Neural cell (in vitro differentiated cells): ENCODE measurements at regions not wholly inside any gene's neighbourhood (a gene's known extent, or its start where the extent isn't known, plus 50 kb on each side); places are given as distances from the start of the nearest gene placed in this dataset.

Experiments used
- H2AFZ ChIP-seq: fragments of 200-600, 300-800 bp; sonication (generic), shearing (Covaris generic); 2 replicates; pipeline ENCODE4 v1.6.0; 2014; ENCODE audit warnings: low read depth, mild to moderate bottlenecking, antibody characterized with exemption, low read length, moderate library complexity
- H3F3A ChIP-seq: fragments of 200-600 bp; shearing (Covaris generic); 2 replicates; pipeline ENCODE4 v1.6.1; 2016; ENCODE audit warnings: mild to moderate bottlenecking, moderate library complexity, mixed read lengths, antibody characterized with exemption, low read length; ENCODE audit not compliant: insufficient read depth, poor library complexity, severe bottlenecking
- H3K27ac ChIP-seq: fragments of 200-600, 300-800 bp; sonication (generic), shearing (Covaris generic); 2 replicates; pipeline ENCODE4 v1.5.1; 2014; ENCODE audit warnings: mild to moderate bottlenecking, low read length, moderate library complexity
- H3K27me3 ChIP-seq: fragments of 300-800, 200-600 bp; sonication (generic), shearing (Covaris generic); 2 replicates; pipeline ENCODE4 v1.6.0; 2014; ENCODE audit warnings: mild to moderate bottlenecking, low read depth, low read length, moderate library complexity; ENCODE audit not compliant: insufficient read depth
- H3K36me3 ChIP-seq: fragments of 300-800, 200-600 bp; sonication (generic), shearing (Covaris generic); 2 replicates; pipeline ENCODE4 v1.5.1; 2014; ENCODE audit warnings: mild to moderate bottlenecking, antibody characterized with exemption, low read length, moderate library complexity; ENCODE audit not compliant: insufficient read depth
- H3K4me2 ChIP-seq: fragments of 300-800, 200-600 bp; sonication (generic), shearing (Covaris generic); 2 replicates; pipeline ENCODE4 v1.6.0; 2014; ENCODE audit warnings: mild to moderate bottlenecking, low read length
- H3K4me3 ChIP-seq: fragments of 300-800, 200-600 bp; sonication (generic), shearing (Covaris generic); 2 replicates; pipeline ENCODE4 v1.5.1; 2014; ENCODE audit warnings: mild to moderate bottlenecking, low read length, moderate library complexity
- H3K79me2 ChIP-seq: fragments of 200-600 bp; shearing (Covaris generic); replicated peaks from 2 replicates; pipeline ENCODE4 v1.6.0; 2014; ENCODE audit warnings: mild to moderate bottlenecking, low read length, moderate library complexity; ENCODE audit not compliant: insufficient read depth
- H3K9ac ChIP-seq: fragments of 300-800, 200-600 bp; sonication (generic), shearing (Covaris generic); 2 replicates; pipeline ENCODE4 v1.6.1; 2016; ENCODE audit warnings: mild to moderate bottlenecking, low read length, mixed read lengths
- H3K9me2 ChIP-seq: fragments of 200-600 bp; shearing (Covaris generic); 2 replicates; pipeline ENCODE4 v1.6.1; 2016; ENCODE audit warnings: mild to moderate bottlenecking, low read length, mixed read lengths; ENCODE audit not compliant: insufficient read depth
- H3K9me3 ChIP-seq: fragments of 200-600, 300-800 bp; sonication (generic), shearing (Covaris generic); 2 replicates; pipeline ENCODE4 v1.6.1; 2016; ENCODE audit warnings: mild to moderate bottlenecking, mixed run types, low read length, moderate library complexity, mixed read lengths
- H4K20me1 ChIP-seq: fragments of 200-600 bp; shearing (Covaris generic); 2 replicates; pipeline ENCODE4 v1.6.1; 2016; ENCODE audit warnings: mild to moderate bottlenecking, mixed run types; ENCODE audit not compliant: insufficient read depth
- CTCF ChIP-seq: fragments of 450-650 bp; IDR thresholded peaks from 2 replicates; pipeline ENCODE4 v1.5.1; 2014; ENCODE audit warnings: antibody characterized with exemption, mild to moderate bottlenecking, moderate library complexity; ENCODE audit not compliant: poor library complexity, severe bottlenecking
- EP300 ChIP-seq: fragments of 450-650 bp; conservative IDR thresholded peaks from 2 replicates; pipeline ENCODE4 v1.6.1; 2014; ENCODE audit warnings: antibody characterized with exemption, mild to moderate bottlenecking, moderate library complexity; ENCODE audit not compliant: poor library complexity, severe bottlenecking
- EZH2 ChIP-seq: fragments of 200-600, 300-800 bp; shearing (Covaris generic), sonication (generic); IDR thresholded peaks from 2 replicates; pipeline ENCODE4 v1.6.1; 2014; ENCODE audit warnings: antibody characterized with exemption, low read length, borderline replicate concordance, mild to moderate bottlenecking; ENCODE audit not compliant: insufficient read depth, poor library complexity, severe bottlenecking
- MXI1 ChIP-seq: fragments of 450-650 bp; conservative IDR thresholded peaks from 2 replicates; pipeline ENCODE4 v1.6.1; 2014; ENCODE audit warnings: antibody characterized with exemption, mild to moderate bottlenecking; ENCODE audit not compliant: poor library complexity, severe bottlenecking
- POLR2AphosphoS5 ChIP-seq: IDR thresholded peaks from 2 replicates; pipeline ENCODE4 v1.6.1; 2012
- RAD21 ChIP-seq: fragments of 450-650 bp; conservative IDR thresholded peaks from 2 replicates; pipeline ENCODE4 v1.6.1; 2014; ENCODE audit warnings: antibody characterized with exemption, mild to moderate bottlenecking, moderate library complexity
- REST ChIP-seq: IDR thresholded peaks from 2 replicates; pipeline ENCODE4 v1.6.1; 2012; ENCODE audit warnings: borderline replicate concordance
- SMC3 ChIP-seq: fragments of 450-650 bp; conservative IDR thresholded peaks from 2 replicates; pipeline ENCODE4 v1.6.1; 2014; ENCODE audit warnings: antibody characterized with exemption, mild to moderate bottlenecking, moderate library complexity; ENCODE audit not compliant: poor library complexity
- TAF1 ChIP-seq: IDR thresholded peaks from 2 replicates; pipeline ENCODE4 v1.6.1; 2012; ENCODE audit warnings: low read depth

GRCh38 chr17:5640726-5641125 is 56.4 kb upstream of the NLRP1 start:
- no peak overlapping the region for H3K4me2 ChIP-seq
- TF ChIP-seq MXI1 = no peak
- no peak for TF ChIP-seq TAF1
- TF ChIP-seq RAD21 = no peak
- TF ChIP-seq CTCF = no peak
- TF ChIP-seq SMC3 = no peak
- TF ChIP-seq EZH2 = no peak
- no peak for TF ChIP-seq EP300
- no peak for TF ChIP-seq POLR2AphosphoS5
- no peak for TF ChIP-seq REST
- no peak overlapping the region for H3K4me3 ChIP-seq
- H3K36me3 ChIP-seq = no peaks in the 10 kb centered on the region
- no peaks in the 10 kb centered on the region for H3F3A ChIP-seq
- H3K9me3 ChIP-seq = no peaks in the 10 kb centered on the region
- H4K20me1 ChIP-seq = no peaks in the 10 kb centered on the region
- no peaks in the 10 kb centered on the region for H3K79me2 ChIP-seq
- no peak overlapping the region for H3K27ac ChIP-seq
- H3K9ac ChIP-seq = no peak overlapping the region
- H3K27me3 ChIP-seq = no peaks in the 10 kb centered on the region
- no peaks in the 10 kb centered on the region for H3K9me2 ChIP-seq
- H2AFZ ChIP-seq = no peak overlapping the region

- Histone ChIP-seq H2AFZ (no peak overlapping the region), H3K27me3 (no peaks in the 10 kb centered on the region), H3F3A (no peaks in the 10 kb centered on the region), H3K9ac (no peak overlapping the region), H3K4me3 (no peak overlapping the region), H3K9me2 (no peaks in the 10 kb centered on the region), H4K20me1 (no peaks in the 10 kb centered on the region), H3K36me3 (no peaks in the 10 kb centered on the region), H3K79me2 (no peaks in the 10 kb centered on the region), H3K4me2 (no peak overlapping the region), H3K27ac (no peak overlapping the region), H3K9me3 (no peaks in the 10 kb centered on the region)
- TF ChIP-seq EZH2 (no peak), SMC3 (no peak), POLR2AphosphoS5 (no peak)
Observed at GRCh38 chr17:5642752-5643151, 58.4 kb upstream of the NLRP1 start.

GRCh38 chr17:5644065-5644464 is 59.8 kb upstream of the NLRP1 start:
- H3F3A ChIP-seq = no peaks in the 10 kb centered on the region
- no peaks in the 10 kb centered on the region for H4K20me1 ChIP-seq
- no peaks in the 10 kb centered on the region for H3K9me2 ChIP-seq

More at GRCh38 chr17:5644065-5644464, 59.8 kb upstream of the NLRP1 start:
- Histone ChIP-seq H3K27me3 (no peaks in the 10 kb centered on the region), H3K9me3 (no peaks in the 10 kb centered on the region), H3K79me2 (no peaks in the 10 kb centered on the region), H3K4me3 (no peak overlapping the region), H3K4me2 (no peak overlapping the region), H3K36me3 (no peaks in the 10 kb centered on the region), H3K27ac (no peak overlapping the region), H3K9ac (no peak overlapping the region), H2AFZ (no peak overlapping the region)
- TF ChIP-seq RAD21 (no peak), CTCF (no peak), EP300 (no peak), POLR2AphosphoS5 (no peak), EZH2 (no peak), SMC3 (no peak), TAF1 (no peak), MXI1 (no peak), REST (no peak)
